ENCODE measurements at regions not wholly inside any gene's neighbourhood (a gene's known extent, or its start where the extent isn't known, plus 50 kb on each side); places are given as distances from the start of the nearest gene placed in this dataset.
"Not testable (repeated sequence)": the region's sequence is repeated elsewhere in the genome, so short reads cannot be mapped to it uniquely, and the experiment has no call there.

GRCh38 chr1:177708406-177708805 is 261.5 kb downstream of the SEC16B start:
- DNase-seq, result no peak

- DNase-seq, result no peak
Observed at GRCh38 chr1:177706977-177707376, 262.9 kb downstream of the SEC16B start.

- no peak for DNase-seq
Observed at GRCh38 chr1:177705839-177706238, 264.0 kb downstream of the SEC16B start.

- DNase-seq, result no peak
Observed at GRCh38 chr1:177703888-177704446, 265.9 kb downstream of the SEC16B start.

- no peak for DNase-seq
Observed at GRCh38 chr1:177701654-177702353, 268.1 kb downstream of the SEC16B start.

GRCh38 chr1:177700856-177701255 is 269.0 kb downstream of the SEC16B start:
- no peak for DNase-seq

GRCh38 chr1:177690996-177691395 is 278.9 kb downstream of the SEC16B start:
- no peak for DNase-seq

- no peak for DNase-seq
Observed at GRCh38 chr1:177687544-177687943, 282.3 kb downstream of the SEC16B start.

- no peak for DNase-seq
Observed at GRCh38 chr1:177686933-177687332, 282.9 kb downstream of the SEC16B start.

- no peak for DNase-seq
Observed at GRCh38 chr1:177669161-177669560, 300.7 kb downstream of the SEC16B start.

GRCh38 chr1:177665935-177666334 is 303.9 kb downstream of the SEC16B start:
- no peak for DNase-seq

- DNase-seq, result not testable (repeated sequence)
Observed at GRCh38 chr1:177664742-177665141, 305.1 kb downstream of the SEC16B start.

GRCh38 chr1:177660188-177660587 is 309.7 kb downstream of the SEC16B start:
- DNase-seq, result no peak

- DNase-seq, result peak; percentile 11
Observed at GRCh38 chr1:177659281-177659680, 310.6 kb downstream of the SEC16B start.

GRCh38 chr1:177656598-177656997 is 313.3 kb downstream of the SEC16B start:
- DNase-seq, result no peak

- no peak for DNase-seq
Observed at GRCh38 chr1:177650947-177651346, 318.9 kb downstream of the SEC16B start.

GRCh38 chr1:177648731-177649265 is 321.1 kb downstream of the SEC16B start:
- no peak for DNase-seq

- no peak for DNase-seq
Observed at GRCh38 chr1:177648138-177648537, 321.7 kb downstream of the SEC16B start.

GRCh38 chr1:177646757-177647730 is 322.8 kb downstream of the SEC16B start:
- no peak for DNase-seq

GRCh38 chr1:177645491-177646190 is 324.2 kb downstream of the SEC16B start:
- no peak for DNase-seq

GRCh38 chr1:177640687-177641086 is 329.2 kb downstream of the SEC16B start:
- no peak for DNase-seq

GRCh38 chr1:177634151-177634550 is 335.7 kb downstream of the SEC16B start:
- not testable (repeated sequence) for DNase-seq
